ENCODE measurements at regions not wholly inside any gene's neighbourhood (a gene's known extent, or its start where the extent isn't known, plus 50 kb on each side); places are given as distances from the start of the nearest gene placed in this dataset.

GRCh38 chr11:131232261-131232660, 138.2 kb upstream of the NTM start:
- no peak for TF ChIP-seq JUND (IDR thresholded peaks at IDR 0.05; ENCODE audit: borderline replicate concordance, low read depth, low read length)
- TF ChIP-seq JUND (tag; IDR thresholded peaks at IDR 0.05; ENCODE audit: borderline replicate concordance, low read depth, low read length): no peak
- no peak for TF ChIP-seq ZBTB33 (CRISPR knock-in tag; IDR thresholded peaks at IDR 0.05)
- no peak for TF ChIP-seq POLR2AphosphoS5 (IDR thresholded peaks at IDR 0.05; ENCODE audit: control insufficient read depth, insufficient read depth, low read depth, low read length)
- no peak for TF ChIP-seq ARHGAP35 (IDR thresholded peaks at IDR 0.05; ENCODE audit: partially characterized antibody)
- no peak for TF ChIP-seq CTCF (IDR thresholded peaks at IDR 0.05 in 2 of 3, conservative IDR thresholded peaks at IDR 0.05 in 1 of 3; ENCODE audit: insufficient read depth in 2 of 3, low read depth in 1 of 3, low read length in 3 of 3)
- no peak for TF ChIP-seq ZBTB43 (CRISPR knock-in tag; IDR thresholded peaks at IDR 0.05)
- TF ChIP-seq GABPA (tag; conservative IDR thresholded peaks at IDR 0.05; ENCODE audit: low read depth): no peak
- no peak for TF ChIP-seq RBM17 (IDR thresholded peaks at IDR 0.05; ENCODE audit: borderline replicate concordance, low read depth, low read length)
- no peak for TF ChIP-seq NFXL1 (CRISPR knock-in tag; IDR thresholded peaks at IDR 0.05)

Measured in K562 (cell line).